Mammary epithelial cell (primary cell): ENCODE measurements at regions not wholly inside any gene's neighbourhood (a gene's known extent, or its start where the extent isn't known, plus 50 kb on each side); places are given as distances from the start of the nearest gene placed in this dataset.

Experiments used
- CTCF ChIP-seq, 2 donors: IDR thresholded peaks in 1 of 2; conservative IDR thresholded peaks in 1 of 2; 2 replicates each; pipeline ENCODE4 v1.5.1; 2011 to 2012; ENCODE audit warnings: inconsistent platforms in 2 of 2, low read length in 2 of 2, mild to moderate bottlenecking in 2 of 2, control low read depth in 1 of 2, low read depth in 1 of 2; ENCODE audit not compliant: insufficient read depth in 1 of 2; ENCODE audit errors: extremely low read depth in 1 of 2
- EZH2 ChIP-seq: IDR thresholded peaks from 2 replicates; pipeline ENCODE4 v1.6.1; 2012; ENCODE audit warnings: low read length, inconsistent platforms, borderline replicate concordance

GRCh38 chr2:207228402-207228801, 62.7 kb upstream of the KLF7 start:
- TF ChIP-seq CTCF (conservative IDR thresholded peaks at IDR 0.05 in 1 of 2, IDR thresholded peaks at IDR 0.05 in 1 of 2; ENCODE audit: extremely low read depth in 1 of 2, insufficient read depth in 1 of 2, low read depth in 1 of 2, low read length in 2 of 2) (no peak), EZH2 (no peak)
